Nephron progenitor cell (in vitro differentiated cells): ENCODE measurements at regions not wholly inside any gene's neighbourhood (a gene's known extent, or its start where the extent isn't known, plus 50 kb on each side); places are given as distances from the start of the nearest gene placed in this dataset.

Source experiments
- DNase-seq: peaks from one replicate; pipeline ENCODE4 v3.0.0; 2021
- H3K27ac Mint-ChIP-seq: 2 replicates; pipeline ENCODE4 v1.8.0; 2021; ENCODE audit warnings: mild to moderate bottlenecking, moderate library complexity, mixed read lengths
- H3K27me3 Mint-ChIP-seq: 2 replicates; pipeline ENCODE4 v1.8.0; 2021; ENCODE audit warnings: mild to moderate bottlenecking, low read depth, mixed read lengths; ENCODE audit not compliant: poor library complexity
- H3K36me3 Mint-ChIP-seq: 2 replicates; pipeline ENCODE4 v1.8.0; 2021; ENCODE audit warnings: low read depth, mixed read lengths
- H3K4me1 Mint-ChIP-seq: 2 replicates; pipeline ENCODE4 v1.8.0; 2021; ENCODE audit warnings: mixed read lengths
- H3K4me3 Mint-ChIP-seq: 2 replicates; pipeline ENCODE4 v1.8.0; 2021; ENCODE audit warnings: mild to moderate bottlenecking, moderate library complexity, mixed read lengths
- H3K9me3 Mint-ChIP-seq: 2 replicates; pipeline ENCODE4 v1.8.0; 2021; ENCODE audit warnings: mild to moderate bottlenecking, moderate library complexity, mixed read lengths
- CTCF ChIP-seq: fragments of 200-600 bp; sonication (generic); IDR thresholded peaks from 2 replicates; pipeline ENCODE4 v1.5.0; 2021; ENCODE audit warnings: antibody characterized with exemption

- peaks cover 5% of the 10 kb centered on the region for H3K4me1 Mint-ChIP-seq
- no peaks in the 10 kb centered on the region for H3K36me3 Mint-ChIP-seq
- TF ChIP-seq CTCF = no peak
- no peak overlapping the region for H3K4me3 Mint-ChIP-seq
- no peak overlapping the region for H3K27ac Mint-ChIP-seq
- H3K9me3 Mint-ChIP-seq = peaks cover 8% of the 10 kb centered on the region
- peaks cover 17% of the 10 kb centered on the region for H3K27me3 Mint-ChIP-seq
- DNase-seq = no peak
Measured at GRCh38 chr16:55076053-55076452, 145.4 kb downstream of the IRX5 start.

- Mint-ChIP-seq H3K27me3 (peaks cover 17% of the 10 kb centered on the region), H3K27ac (no peak overlapping the region), H3K9me3 (peaks cover 6% of the 10 kb centered on the region), H3K36me3 (no peaks in the 10 kb centered on the region), H3K4me1 (peaks cover 5% of the 10 kb centered on the region), H3K4me3 (no peak overlapping the region)
- TF ChIP-seq CTCF = no peak
- no peak for DNase-seq
Measured at GRCh38 chr16:55077266-55077665, 146.6 kb downstream of the IRX5 start.

DNA sequence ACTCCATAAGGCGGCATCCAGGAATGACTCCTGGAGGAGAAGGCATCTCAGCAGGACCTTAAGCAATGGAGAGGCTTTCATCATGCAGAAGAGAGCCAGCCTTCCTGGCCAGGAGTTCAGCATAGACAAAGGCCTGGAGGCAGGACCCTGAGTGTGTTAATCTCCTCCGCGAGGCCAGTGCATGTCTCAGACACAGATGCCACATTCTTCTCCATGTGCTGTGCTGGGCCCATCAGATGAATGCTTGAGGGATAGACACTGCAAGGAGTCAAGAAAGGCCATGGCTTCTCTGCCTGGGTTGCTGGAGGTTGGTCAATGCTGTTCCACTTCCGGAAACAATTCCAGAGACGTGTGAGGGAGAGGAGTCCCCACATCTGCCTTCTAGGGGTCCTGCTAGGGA lies 147.5 kb downstream of the IRX5 start:
- peaks cover 3% of the 10 kb centered on the region for H3K9me3 Mint-ChIP-seq
- no peak for DNase-seq
- H3K4me1 Mint-ChIP-seq = peaks cover 5% of the 10 kb centered on the region
- no peak overlapping the region for H3K4me3 Mint-ChIP-seq
- no peaks in the 10 kb centered on the region for H3K36me3 Mint-ChIP-seq
- H3K27me3 Mint-ChIP-seq = peaks cover 17% of the 10 kb centered on the region
- TF ChIP-seq CTCF = no peak
- H3K27ac Mint-ChIP-seq = no peak overlapping the region

GRCh38 chr16:55078699-55079410 lies 148.2 kb downstream of the IRX5 start:
- H3K36me3 Mint-ChIP-seq = no peaks in the 10 kb centered on the region
- TF ChIP-seq CTCF = no peak
- peaks cover 5% of the 10 kb centered on the region for H3K4me1 Mint-ChIP-seq

GRCh38 chr16:55081622-55082590 lies 151.2 kb downstream of the IRX5 start:
- no peaks in the 10 kb centered on the region for H3K4me1 Mint-ChIP-seq
- no peak overlapping the region for H3K4me3 Mint-ChIP-seq
- peaks cover 19% of the 10 kb centered on the region for H3K27me3 Mint-ChIP-seq
- H3K27ac Mint-ChIP-seq = no peak overlapping the region
- peaks cover 3% of the 10 kb centered on the region for H3K9me3 Mint-ChIP-seq
- DNase-seq = no peak
- H3K36me3 Mint-ChIP-seq = no peaks in the 10 kb centered on the region
- no peak for TF ChIP-seq CTCF

More at GRCh38 chr16:55078699-55079410, 148.2 kb downstream of the IRX5 start:
- H3K4me3 Mint-ChIP-seq = no peak overlapping the region
- H3K9me3 Mint-ChIP-seq = peaks cover 3% of the 10 kb centered on the region
- H3K27ac Mint-ChIP-seq = no peak overlapping the region
- no peak for DNase-seq
- H3K27me3 Mint-ChIP-seq = peaks cover 19% of the 10 kb centered on the region
